T-cell (primary cell): ENCODE measurements at regions not wholly inside any gene's neighbourhood (a gene's known extent, or its start where the extent isn't known, plus 50 kb on each side); places are given as distances from the start of the nearest gene placed in this dataset.

Experiments
- ATAC-seq, 4 experiments: fragments of 200-7000 bp in 3 of 4; fragments of 150-1000 bp in 1 of 4; cut with Tn5 transposase; replicated peaks in 1 of 4; 1 replicate in 3 of 4; 2 replicates in 1 of 4; pipeline ENCODE4 v1.10.0; 2021; ENCODE audit warnings: moderate library complexity in 3 of 4, mild to moderate bottlenecking in 2 of 4, moderate number of reproducible peaks in 1 of 4
- CTCF ChIA-PET, 2 donors: fragments of 300-600 bp; sonication (Branson Sonifier 250); formaldehyde crosslinking; loops; one replicate each; lab custom pipeline; 2022; ENCODE audit warnings: antibody characterized with exemption in 2 of 2; lab: Charles Lee
- POLR2A ChIA-PET, 2 donors: fragments of 300-600 bp; sonication (Branson Sonifier 250); formaldehyde crosslinking; loops; one replicate each; lab custom pipeline; 2022; ENCODE audit warnings: antibody characterized with exemption in 2 of 2; lab: Charles Lee
- DNase-seq, 35 experiments: peaks; one replicate each; pipeline versions ENCODE4 v3.0.0 to v3.0.0-alpha.2; 2013 to 2023
- H3K27ac ChIP-seq: one replicate; pipeline ENCODE4 v1.5.1; 2013; ENCODE audit warnings: low read length
- H3K27me3 ChIP-seq, 2 experiments: replicated peaks in 1 of 2; 1 replicate in 1 of 2; 2 replicates in 1 of 2; pipeline versions ENCODE4 v1.6.1 to v1.7.0; 2013; ENCODE audit warnings: low read length in 1 of 2, mixed read lengths in 1 of 2; ENCODE audit not compliant: control insufficient read depth in 2 of 2, insufficient read depth in 2 of 2; ENCODE audit errors: extremely low read depth in 1 of 2
- H3K36me3 ChIP-seq, 2 donors: 1 replicate in 1 of 2; 2 replicates in 1 of 2; pipeline versions ENCODE4 v1.6.1 to v1.7.0; 2013; ENCODE audit warnings: low read length in 1 of 2; ENCODE audit not compliant: control insufficient read depth in 2 of 2, insufficient read depth in 1 of 2; ENCODE audit errors: extremely low read depth in 1 of 2
- H3K4me1 ChIP-seq, 2 experiments: 1 replicate in 1 of 2; 2 replicates in 1 of 2; pipeline versions ENCODE4 v1.6.1 to v1.7.0; 2013; ENCODE audit warnings: low read length in 2 of 2, mixed read lengths in 1 of 2; ENCODE audit not compliant: insufficient read depth in 2 of 2, control insufficient read depth in 1 of 2; ENCODE audit errors: extremely low read depth in 1 of 2
- H3K4me3 ChIP-seq, 2 donors: 1 replicate in 1 of 2; 2 replicates in 1 of 2; pipeline versions ENCODE4 v1.5.1 to v1.7.0; 2013; ENCODE audit warnings: mild to moderate bottlenecking in 2 of 2, low read length in 1 of 2, moderate library complexity in 1 of 2; ENCODE audit not compliant: control insufficient read depth in 1 of 2; ENCODE audit errors: extremely low read depth in 1 of 2
- H3K9me3 ChIP-seq: 2 replicates; pipeline ENCODE4 v1.7.0; 2013
- H3K27ac Mint-ChIP-seq, 2 donors: one replicate each; pipeline ENCODE4 v1.8.0; 2020 to 2021; ENCODE audit warnings: mild to moderate bottlenecking in 2 of 2, mixed read lengths in 2 of 2
- H3K27me3 Mint-ChIP-seq, 2 donors: one replicate each; pipeline ENCODE4 v1.8.0; 2021 to 2022; ENCODE audit warnings: mixed read lengths in 2 of 2
- H3K36me3 Mint-ChIP-seq: one replicate; pipeline ENCODE4 v1.8.0; 2021; ENCODE audit warnings: mixed read lengths
- H3K4me1 Mint-ChIP-seq, 3 donors: one replicate each; pipeline ENCODE4 v1.8.0; 2020 to 2022; ENCODE audit warnings: mixed read lengths in 3 of 3, mild to moderate bottlenecking in 1 of 3
- H3K4me3 Mint-ChIP-seq, 3 donors: one replicate each; pipeline ENCODE4 v1.8.0; 2020 to 2022; ENCODE audit warnings: mild to moderate bottlenecking in 3 of 3, mixed read lengths in 3 of 3, moderate library complexity in 3 of 3
- H3K9me3 Mint-ChIP-seq, 3 donors: one replicate each; pipeline ENCODE4 v1.8.0; 2020 to 2022; ENCODE audit warnings: mixed read lengths in 3 of 3
- WGBS: methylation state at CpG from one replicate; pipeline ENCODE4 v1.1.5; 2013; ENCODE audit warnings: missing lambda C conversion rate; ENCODE audit not compliant: insufficient coverage; 5-methylcytosine and 5-hydroxymethylcytosine counted together

DNA sequence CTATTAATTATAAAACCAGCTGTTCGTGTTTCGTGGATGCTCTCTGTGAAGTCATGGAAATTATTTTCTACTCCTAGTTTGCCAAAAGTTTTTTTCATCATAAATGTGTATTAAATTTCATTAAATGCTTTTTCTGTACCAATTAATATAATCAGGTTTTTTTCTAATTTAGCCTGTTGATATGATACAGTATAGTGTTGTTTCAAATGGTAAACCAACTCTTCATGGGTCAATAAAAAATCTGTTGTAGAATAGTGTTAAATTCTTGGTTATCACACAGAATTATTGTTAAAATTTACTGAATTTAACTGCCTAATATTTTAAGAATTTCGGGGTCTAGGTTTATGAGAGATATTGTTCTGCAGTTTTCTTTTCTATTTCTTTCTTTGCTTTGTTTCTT lies 505.9 kb upstream of the MANEA start:
- no peak for ATAC-seq
- no peak overlapping the region for H3K4me3 ChIP-seq
- no peaks in the 10 kb centered on the region for H3K4me1 ChIP-seq
- Mint-ChIP-seq H3K27ac (no peak overlapping the region), H3K9me3 (peaks cover 4 to 8% (median 6%) of the 10 kb centered on the region in 3 donors), H3K27me3 (no peaks in the 10 kb centered on the region), H3K4me3 (no peak overlapping the region), H3K36me3 (no peaks in the 10 kb centered on the region), H3K4me1 (no peaks in the 10 kb centered on the region)
- no peaks in the 10 kb centered on the region for H3K9me3 ChIP-seq
- ChIA-PET POLR2A (no interaction called here), CTCF (no interaction called here)
- no peak for DNase-seq
- H3K27ac ChIP-seq: no peak overlapping the region
- H3K27me3 ChIP-seq: peaks cover 0 to 3% of the 10 kb centered on the region in 2 experiments
- H3K36me3 ChIP-seq: no peaks in the 10 kb centered on the region
- whole genome bisulfite sequencing: no CpG with 5 or more reads among the region's 3 CpGs

- Mint-ChIP-seq H3K27ac (no peak overlapping the region), H3K4me1 (no peaks in the 10 kb centered on the region), H3K36me3 (no peaks in the 10 kb centered on the region), H3K4me3 (no peak overlapping the region), H3K27me3 (no peaks in the 10 kb centered on the region), H3K9me3 (peaks cover 0 to 2% (median 0%) of the 10 kb centered on the region in 3 donors)
- Histone ChIP-seq H3K27ac (no peak overlapping the region), H3K27me3 (peaks cover 0 to 3% of the 10 kb centered on the region in 2 experiments), H3K4me3 (no peak overlapping the region), H3K4me1 (no peaks in the 10 kb centered on the region), H3K36me3 (no peaks in the 10 kb centered on the region), H3K9me3 (no peaks in the 10 kb centered on the region)
- WGBS: no CpG with 5 or more reads among the region's 1 CpG
- ChIA-PET CTCF (interaction anchor here in 1 of 2 donors (0.6 kb wide), 1 partner anchor 10 kb away, joined by 3 read pairs; no protein-coding TSS in a partner anchor), POLR2A (interaction anchor here in 1 of 2 donors (0.6 kb wide), 1 partner anchor 104 kb away, joined by 4 read pairs; no protein-coding TSS in a partner anchor)
- ATAC-seq (no peak), DNase-seq (no peak)
Measured at GRCh38 chr6:95078457-95078856, 498.9 kb upstream of the MANEA start.

- ChIA-PET POLR2A (no interaction called here), CTCF (no interaction called here)
- no peaks in the 10 kb centered on the region for H3K9me3 ChIP-seq
- ATAC-seq (no peak), DNase-seq (no peak)
- no peaks in the 10 kb centered on the region for H3K36me3 ChIP-seq
- no peak overlapping the region for H3K4me3 ChIP-seq
- H3K27me3 ChIP-seq: peaks cover 0 to under 1% of the 10 kb centered on the region in 2 experiments
- H3K36me3 Mint-ChIP-seq: no peaks in the 10 kb centered on the region
- H3K4me3 Mint-ChIP-seq: no peak overlapping the region
- no peaks in the 10 kb centered on the region for H3K9me3 Mint-ChIP-seq
- no peak overlapping the region for H3K27ac Mint-ChIP-seq
- no peak overlapping the region for H3K27ac ChIP-seq
- no peaks in the 10 kb centered on the region for H3K27me3 Mint-ChIP-seq
- no peaks in the 10 kb centered on the region for H3K4me1 Mint-ChIP-seq
- no CpG with 5 or more reads among the region's 2 CpGs for WGBS
- no peaks in the 10 kb centered on the region for H3K4me1 ChIP-seq
Measured at GRCh38 chr6:95081231-95081630, 496.1 kb upstream of the MANEA start.

GRCh38 chr6:95081949-95082348 lies 495.4 kb upstream of the MANEA start:
- no CpG with 5 or more reads among the region's 2 CpGs for WGBS
- ChIA-PET POLR2A (no interaction called here), CTCF (no interaction called here)
- H3K4me1 Mint-ChIP-seq: no peaks in the 10 kb centered on the region
- Histone ChIP-seq H3K27me3 (no peaks in the 10 kb centered on the region), H3K4me1 (no peaks in the 10 kb centered on the region), H3K36me3 (no peaks in the 10 kb centered on the region), H3K9me3 (no peaks in the 10 kb centered on the region), H3K27ac (no peak overlapping the region), H3K4me3 (no peak overlapping the region)
- no peaks in the 10 kb centered on the region for H3K9me3 Mint-ChIP-seq
- H3K27me3 Mint-ChIP-seq: no peaks in the 10 kb centered on the region
- no peak overlapping the region for H3K27ac Mint-ChIP-seq
- DNase-seq (no peak), ATAC-seq (no peak)
- no peak overlapping the region for H3K4me3 Mint-ChIP-seq
- H3K36me3 Mint-ChIP-seq: no peaks in the 10 kb centered on the region

DNA sequence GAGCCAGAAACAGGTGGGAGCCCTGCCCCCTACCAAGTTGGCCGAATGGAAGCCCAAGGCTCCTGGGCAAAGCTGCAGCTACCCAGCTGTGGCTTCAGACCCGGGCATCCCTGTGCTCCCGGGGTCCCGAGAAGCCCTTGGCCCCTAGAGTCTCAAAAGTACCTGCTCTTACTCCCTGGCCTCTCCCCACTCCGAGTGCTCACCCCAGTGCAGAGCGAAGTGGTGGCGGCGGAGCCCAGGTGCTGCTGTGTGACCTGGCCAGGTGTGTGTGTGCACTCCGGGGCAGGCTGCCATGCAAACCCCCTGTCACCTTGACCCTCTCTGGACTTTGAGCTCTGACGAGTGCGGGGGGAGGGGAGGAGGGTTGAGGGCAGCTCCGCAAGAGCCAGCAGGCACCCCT lies 493.8 kb upstream of the MANEA start:
- WGBS: 74% methylated on average over 9 of the region's 12 CpGs
- CTCF ChIA-PET: no interaction called here
- Mint-ChIP-seq H3K9me3 (no peaks in the 10 kb centered on the region), H3K27ac (no peak overlapping the region), H3K27me3 (no peaks in the 10 kb centered on the region), H3K4me3 (no peak overlapping the region), H3K4me1 (no peaks in the 10 kb centered on the region), H3K36me3 (no peaks in the 10 kb centered on the region)
- ATAC-seq (peak in 1 of 4 experiments; percentile 17), DNase-seq (no peak)
- H3K27me3 ChIP-seq: no peaks in the 10 kb centered on the region
- no peaks in the 10 kb centered on the region for H3K4me1 ChIP-seq
- no peak overlapping the region for H3K27ac ChIP-seq
- no peaks in the 10 kb centered on the region for H3K9me3 ChIP-seq
- no peak overlapping the region for H3K4me3 ChIP-seq
- H3K36me3 ChIP-seq: no peaks in the 10 kb centered on the region
- POLR2A ChIA-PET: no interaction called here

DNA sequence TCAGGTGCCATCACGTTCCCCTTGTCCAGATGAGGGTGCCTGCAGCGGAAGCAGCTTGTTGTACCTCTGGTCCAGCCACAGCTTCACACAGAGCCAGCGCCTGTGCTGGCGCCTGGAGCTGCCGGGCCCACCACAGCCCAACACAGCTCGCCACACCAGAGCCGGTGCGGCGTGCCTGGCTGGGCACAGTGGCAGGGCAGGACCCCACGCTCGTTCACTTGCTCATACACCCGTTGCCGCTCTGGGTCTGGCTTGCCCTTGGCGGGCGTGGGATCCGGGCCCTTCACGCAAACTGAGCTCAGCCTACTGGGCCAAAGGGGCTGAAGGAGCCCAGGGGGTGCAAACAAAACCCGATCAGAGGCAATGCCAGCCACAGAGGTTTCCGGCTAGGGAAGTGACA lies 492.5 kb upstream of the MANEA start:
- WGBS: 92% methylated on average over 18 of the region's 19 CpGs
- Mint-ChIP-seq H3K27ac (no peak overlapping the region), H3K4me3 (no peak overlapping the region), H3K36me3 (no peaks in the 10 kb centered on the region), H3K4me1 (no peaks in the 10 kb centered on the region), H3K9me3 (no peaks in the 10 kb centered on the region), H3K27me3 (no peaks in the 10 kb centered on the region)
- ChIA-PET POLR2A (no interaction called here), CTCF (no interaction called here)
- Histone ChIP-seq H3K4me1 (no peaks in the 10 kb centered on the region), H3K27me3 (no peaks in the 10 kb centered on the region), H3K27ac (no peak overlapping the region), H3K9me3 (no peaks in the 10 kb centered on the region), H3K36me3 (no peaks in the 10 kb centered on the region), H3K4me3 (no peak overlapping the region)
- DNase-seq (no peak), ATAC-seq (no peak)
